ENCODE measurements at regions not wholly inside any gene's neighbourhood (a gene's known extent, or its start where the extent isn't known, plus 50 kb on each side); places are given as distances from the start of the nearest gene placed in this dataset.

GRCh38 chr5:68749631-68750030 lies 344.2 kb upstream of the SLC30A5 start:
- Mint-ChIP-seq H3K27ac (no peak overlapping the region), H3K4me3 (no peak overlapping the region), H3K9me3 (no peaks in the 10 kb centered on the region), H3K36me3 (no peaks in the 10 kb centered on the region), H3K4me1 (no peaks in the 10 kb centered on the region), H3K27me3 (ENCODE audit: low read depth in 2 of 2) (peaks cover 2 to 4% of the 10 kb centered on the region in 2 donors)
- TF ChIP-seq CTCF (IDR thresholded peaks at IDR 0.05): no peak
- intact Hi-C loops (cut with micrococcal nuclease): no loop called here
- H3K9me3 ChIP-seq (ENCODE audit: control insufficient read depth, insufficient read depth, low read length): no peaks in the 10 kb centered on the region
- H3K27me3 ChIP-seq (ENCODE audit: control insufficient read depth, insufficient read depth, low read length): peaks cover 2% of the 10 kb centered on the region
- no peak for DNase-seq
- H3K4me1 ChIP-seq (ENCODE audit: control insufficient read depth, insufficient read depth, low read length): no peaks in the 10 kb centered on the region
- H3K36me3 ChIP-seq (ENCODE audit: control insufficient read depth, insufficient read depth, low read length): no peaks in the 10 kb centered on the region
- ATAC-seq: no peak
- WGBS (ENCODE audit: insufficient coverage): 46% methylated on average over 3 of the region's 4 CpGs
- no peak overlapping the region for H3K4me3 ChIP-seq (ENCODE audit: low read length)
- no peak overlapping the region for H3K27ac ChIP-seq (ENCODE audit: low read length)

GRCh38 chr5:68751661-68752060 lies 342.2 kb upstream of the SLC30A5 start:
- DNase-seq (no peak), ATAC-seq (no peak)
- Histone ChIP-seq H3K4me3 (ENCODE audit: low read length) (no peak overlapping the region), H3K9me3 (ENCODE audit: control insufficient read depth, insufficient read depth, low read length) (no peaks in the 10 kb centered on the region), H3K27me3 (ENCODE audit: control insufficient read depth, insufficient read depth, low read length) (peaks cover 2% of the 10 kb centered on the region), H3K27ac (ENCODE audit: low read length) (no peak overlapping the region), H3K4me1 (ENCODE audit: control insufficient read depth, insufficient read depth, low read length) (no peaks in the 10 kb centered on the region), H3K36me3 (ENCODE audit: control insufficient read depth, insufficient read depth, low read length) (no peaks in the 10 kb centered on the region)
- Mint-ChIP-seq H3K4me1 (no peaks in the 10 kb centered on the region), H3K27me3 (ENCODE audit: low read depth in 2 of 2) (peaks cover 6 to 10% of the 10 kb centered on the region in 2 donors), H3K4me3 (no peak overlapping the region), H3K36me3 (no peaks in the 10 kb centered on the region), H3K27ac (no peak overlapping the region), H3K9me3 (no peaks in the 10 kb centered on the region)
- TF ChIP-seq CTCF (IDR thresholded peaks at IDR 0.05): no peak
- intact Hi-C loops (cut with micrococcal nuclease): no loop called here
- WGBS (ENCODE audit: insufficient coverage): 100% methylated on average over 1 of the region's 3 CpGs

- no peak for TF ChIP-seq CTCF (IDR thresholded peaks at IDR 0.05)
- H3K4me1 ChIP-seq (ENCODE audit: control insufficient read depth, insufficient read depth, low read length): no peaks in the 10 kb centered on the region
- peaks cover 8 to 10% of the 10 kb centered on the region in 2 donors for H3K27me3 Mint-ChIP-seq (ENCODE audit: low read depth in 2 of 2)
- no peak overlapping the region for H3K4me3 Mint-ChIP-seq
- ATAC-seq: no peak
- DNase-seq: no peak
- no peaks in the 10 kb centered on the region for H3K9me3 Mint-ChIP-seq
- H3K9me3 ChIP-seq (ENCODE audit: control insufficient read depth, insufficient read depth, low read length): no peaks in the 10 kb centered on the region
- H3K27ac Mint-ChIP-seq: no peak overlapping the region
- no peak overlapping the region for H3K4me3 ChIP-seq (ENCODE audit: low read length)
- H3K36me3 ChIP-seq (ENCODE audit: control insufficient read depth, insufficient read depth, low read length): no peaks in the 10 kb centered on the region
- no peaks in the 10 kb centered on the region for H3K36me3 Mint-ChIP-seq
- H3K4me1 Mint-ChIP-seq: no peaks in the 10 kb centered on the region
- no peak overlapping the region for H3K27ac ChIP-seq (ENCODE audit: low read length)
- H3K27me3 ChIP-seq (ENCODE audit: control insufficient read depth, insufficient read depth, low read length): peaks cover 2% of the 10 kb centered on the region
- 85% methylated on average over 2 of the region's 2 CpGs for WGBS (ENCODE audit: insufficient coverage)
- intact Hi-C loops (cut with micrococcal nuclease): no loop called here
Observed at GRCh38 chr5:68754536-68754935, 339.3 kb upstream of the SLC30A5 start.

GRCh38 chr5:68755293-68755692 lies 338.5 kb upstream of the SLC30A5 start:
- intact Hi-C loops (cut with micrococcal nuclease): no loop called here
- no peak overlapping the region for H3K4me3 Mint-ChIP-seq
- Histone ChIP-seq H3K36me3 (ENCODE audit: control insufficient read depth, insufficient read depth, low read length) (no peaks in the 10 kb centered on the region), H3K27me3 (ENCODE audit: control insufficient read depth, insufficient read depth, low read length) (peaks cover 2% of the 10 kb centered on the region), H3K4me1 (ENCODE audit: control insufficient read depth, insufficient read depth, low read length) (no peaks in the 10 kb centered on the region), H3K9me3 (ENCODE audit: control insufficient read depth, insufficient read depth, low read length) (no peaks in the 10 kb centered on the region), H3K27ac (ENCODE audit: low read length) (no peak overlapping the region), H3K4me3 (ENCODE audit: low read length) (no peak overlapping the region)
- DNase-seq: no peak
- ATAC-seq: no peak
- H3K4me1 Mint-ChIP-seq: no peaks in the 10 kb centered on the region
- no peaks in the 10 kb centered on the region for H3K36me3 Mint-ChIP-seq
- no peak overlapping the region for H3K27ac Mint-ChIP-seq
- no peak for TF ChIP-seq CTCF (IDR thresholded peaks at IDR 0.05)
- peaks cover 8 to 10% of the 10 kb centered on the region in 2 donors for H3K27me3 Mint-ChIP-seq (ENCODE audit: low read depth in 2 of 2)
- no peaks in the 10 kb centered on the region for H3K9me3 Mint-ChIP-seq
